Stomach (tissue), 4 donors: ENCODE measurements at regions not wholly inside any gene's neighbourhood (a gene's known extent, or its start where the extent isn't known, plus 50 kb on each side); places are given as distances from the start of the nearest gene placed in this dataset.

Source experiments
- POLR2A ChIP-seq, 4 donors: fragments of 450-650 bp; IDR thresholded peaks; one replicate each; pipeline ENCODE4 v1.6.1; 2016; ENCODE audit warnings: antibody characterized with exemption in 4 of 4, control low read depth in 2 of 4, mild to moderate bottlenecking in 1 of 4, moderate library complexity in 1 of 4
- POLR2AphosphoS5 ChIP-seq, 3 donors: sonication (generic); formaldehyde crosslinking; IDR thresholded peaks; one replicate each; pipeline ENCODE4 v1.6.1; 2016; ENCODE audit warnings: antibody characterized with exemption in 3 of 3

DNA sequence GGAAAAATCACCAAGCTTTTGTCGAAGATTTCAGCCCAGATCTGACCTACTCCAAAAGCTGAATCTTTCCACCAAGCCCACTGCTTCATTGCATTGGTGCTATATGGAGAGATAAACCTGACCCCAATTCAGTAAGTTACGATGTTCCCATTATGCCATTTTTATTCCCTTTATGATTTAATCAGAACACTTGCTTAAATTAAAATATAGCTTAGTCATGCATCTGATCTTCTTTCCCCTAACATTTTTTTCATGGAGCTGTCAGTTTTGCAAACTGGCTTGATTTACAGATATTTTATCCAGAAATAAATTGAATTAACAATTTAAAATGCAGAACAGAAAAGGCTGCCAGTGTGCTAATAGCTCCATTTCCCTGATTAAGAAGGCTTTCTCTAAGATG is 503.5 kb upstream of the C1orf87 start:
- TF ChIP-seq POLR2A (IDR thresholded peaks at IDR 0.05) (no peak), POLR2AphosphoS5 (IDR thresholded peaks at IDR 0.05) (no peak)
